HG02623 (cell line): ENCODE measurements at regions not wholly inside any gene's neighbourhood (a gene's known extent, or its start where the extent isn't known, plus 50 kb on each side); places are given as distances from the start of the nearest gene placed in this dataset.

ENCODE experiments used
- ATAC-seq: cut with Tn5 transposase; IDR thresholded peaks from one replicate; pipeline ENCODE4 v1.9.1; 2021; ENCODE audit warnings: moderate library complexity; ENCODE audit not compliant: unreplicated experiment

DNA sequence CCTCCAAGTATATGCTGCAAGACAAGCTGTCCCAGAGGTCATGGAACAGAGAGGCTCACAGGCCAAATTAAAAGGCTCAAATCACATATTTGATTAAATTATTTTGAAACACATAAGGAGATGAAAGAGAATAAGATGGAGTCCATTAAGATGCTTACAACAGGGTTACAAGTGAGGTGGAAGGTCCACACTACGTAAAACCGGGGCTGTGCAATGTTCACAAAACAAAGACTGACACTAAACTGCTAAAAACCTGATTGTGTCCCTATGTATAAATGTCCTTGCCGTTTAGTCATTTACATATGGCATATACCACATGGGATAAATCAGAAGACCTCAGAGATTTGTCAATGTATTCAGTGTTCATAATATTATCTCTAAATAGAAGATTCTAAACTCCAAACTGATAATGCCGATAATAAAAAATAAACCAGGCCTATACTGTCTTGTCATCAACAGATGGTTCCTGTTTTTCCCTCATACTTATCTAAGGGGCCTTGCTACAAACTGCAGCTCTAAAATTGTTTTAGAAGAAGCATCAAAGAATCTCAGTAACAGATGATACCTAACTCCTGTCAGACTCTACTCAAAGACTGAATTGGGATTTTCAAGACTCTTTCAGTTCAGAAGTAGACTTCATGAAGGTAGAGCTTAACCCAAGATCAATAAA lies 51.8 kb upstream of the RIPOR2 start:
- no peak for ATAC-seq

DNA sequence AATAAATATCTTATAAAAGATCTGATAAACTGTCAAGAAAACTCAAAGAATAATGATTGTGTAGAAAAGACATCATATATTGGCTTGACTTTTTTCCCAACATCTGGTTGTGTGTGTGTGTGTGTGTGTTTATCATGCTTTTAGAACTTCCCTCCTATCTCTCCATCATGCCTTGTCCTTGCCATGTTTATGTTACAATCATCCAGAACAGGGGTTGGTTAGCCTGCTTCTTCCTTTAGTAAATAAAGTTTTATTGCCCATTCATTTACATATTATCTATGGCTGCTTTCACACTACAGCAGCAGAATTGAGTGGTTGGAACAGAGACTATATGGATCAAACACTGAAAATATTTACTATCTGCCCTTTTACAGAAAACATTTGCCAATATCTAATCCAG lies 52.8 kb upstream of the RIPOR2 start:
- no peak for ATAC-seq

DNA sequence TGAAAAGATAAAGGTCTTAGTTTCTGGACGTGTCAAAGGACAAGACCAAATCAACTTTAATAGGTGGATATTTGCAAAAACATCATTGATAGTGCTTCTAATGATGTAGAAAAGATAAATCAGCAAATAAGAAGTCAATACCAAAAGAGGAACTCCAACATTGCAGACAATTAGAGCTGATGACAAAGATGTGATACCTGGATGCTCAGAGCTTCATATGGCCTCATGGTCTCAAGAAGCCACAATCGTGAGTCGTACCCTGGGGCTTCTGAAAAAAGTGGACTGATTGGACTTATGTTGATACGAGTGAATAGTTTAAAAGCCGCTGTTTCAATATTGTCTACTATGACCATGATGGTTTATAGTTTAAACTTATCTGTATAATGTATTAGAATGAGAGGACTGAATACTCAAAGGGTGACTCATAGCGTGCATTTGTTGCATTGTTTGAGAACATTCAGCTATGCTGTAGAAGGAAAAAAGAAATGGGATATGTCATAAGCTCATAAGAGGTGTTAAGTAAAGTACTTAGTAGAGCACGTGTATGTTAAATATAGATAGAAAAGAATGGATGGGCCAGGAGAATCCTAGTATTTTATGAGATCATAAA lies 54.6 kb upstream of the RIPOR2 start:
- no peak for ATAC-seq

DNA sequence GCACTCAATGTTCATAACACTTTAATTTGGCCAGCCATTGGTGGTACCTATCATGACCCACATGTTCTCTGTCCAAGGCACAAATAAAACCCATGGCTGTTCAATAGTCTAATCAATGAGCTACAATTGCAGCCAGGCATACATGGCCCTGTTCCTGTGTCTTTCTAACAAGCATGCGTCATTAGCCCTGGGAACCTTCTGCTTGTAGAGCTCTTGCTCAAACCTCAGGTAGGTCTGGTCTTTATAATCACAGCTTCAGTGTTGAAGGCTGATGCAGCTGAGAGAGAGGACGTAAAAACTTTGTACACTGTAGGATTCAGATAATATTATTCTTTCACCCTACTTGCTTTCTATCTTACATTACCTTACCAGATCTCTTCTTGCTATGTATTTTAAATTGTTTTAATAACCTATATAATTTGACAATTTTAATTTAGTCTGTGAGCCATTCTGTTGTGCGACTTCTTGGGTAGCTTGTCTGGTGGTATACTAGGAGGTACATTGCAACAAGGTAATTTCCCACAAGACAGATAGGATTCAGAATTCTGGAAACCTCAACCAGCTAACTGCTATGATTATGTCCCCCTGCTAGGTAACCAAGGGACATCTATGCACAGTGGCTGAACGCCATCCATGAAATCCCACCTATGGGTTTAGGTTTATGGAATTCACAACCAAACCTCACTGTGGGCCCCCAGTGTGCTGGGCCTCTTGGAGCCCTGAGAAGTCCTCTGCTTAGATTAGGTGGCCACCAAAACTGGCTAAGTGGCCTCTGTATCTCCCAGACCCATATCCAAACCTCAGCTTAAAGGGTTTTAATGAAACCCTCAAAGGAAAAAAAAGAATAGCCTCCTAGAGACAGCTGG lies 55.4 kb upstream of the RIPOR2 start:
- peak; percentile 13 for ATAC-seq

DNA sequence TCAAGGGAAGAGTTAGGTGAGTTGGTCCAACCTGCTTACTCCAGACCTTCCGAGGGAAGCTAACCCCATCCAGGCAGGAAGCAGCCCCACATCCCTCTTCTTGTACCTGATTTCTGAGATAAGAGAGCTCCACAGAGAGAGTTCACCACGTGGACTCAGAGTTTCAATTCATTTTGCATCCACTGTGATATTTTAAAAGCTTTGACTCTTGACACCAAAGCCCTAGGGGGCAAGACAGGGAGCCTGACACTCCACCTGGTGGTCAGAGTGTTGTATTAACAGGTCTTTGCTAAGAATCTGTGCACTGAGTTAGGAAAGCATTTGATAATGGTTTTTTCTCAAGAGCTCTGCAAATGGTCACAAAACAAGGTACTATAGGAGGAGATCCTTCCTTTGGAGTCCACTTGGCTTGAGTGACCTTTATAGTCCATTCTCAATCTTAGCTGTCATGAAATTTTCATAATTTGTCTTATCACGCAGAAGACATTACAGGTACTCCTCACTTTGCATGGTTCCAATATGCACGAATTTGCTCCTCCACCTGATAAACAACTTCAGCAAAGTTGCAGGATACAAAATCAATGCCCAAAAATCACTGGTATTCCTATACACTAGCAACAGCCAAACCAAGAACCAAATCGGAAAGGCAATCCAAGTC lies 56.2 kb upstream of the RIPOR2 start:
- peak; percentile 85 for ATAC-seq

DNA sequence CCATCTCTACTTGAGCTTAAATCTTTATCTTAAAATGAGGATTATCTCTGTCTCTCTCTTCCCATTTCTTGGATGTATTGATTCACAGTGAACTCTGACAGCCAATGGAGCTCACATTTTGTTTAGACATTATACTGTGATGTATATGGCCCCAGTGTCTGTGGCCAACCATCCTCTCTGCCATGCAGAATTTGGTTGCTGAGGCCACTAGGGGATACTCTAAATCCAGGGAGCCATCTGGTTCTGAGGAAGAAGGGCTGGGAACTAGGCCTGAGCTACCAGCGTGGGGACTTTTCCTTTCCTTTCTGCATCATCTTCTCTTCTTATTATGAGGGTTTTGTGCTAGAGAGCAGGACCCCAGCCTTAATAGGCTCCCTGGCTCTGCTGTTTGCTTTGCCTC lies 59.1 kb upstream of the RIPOR2 start:
- no peak for ATAC-seq

DNA sequence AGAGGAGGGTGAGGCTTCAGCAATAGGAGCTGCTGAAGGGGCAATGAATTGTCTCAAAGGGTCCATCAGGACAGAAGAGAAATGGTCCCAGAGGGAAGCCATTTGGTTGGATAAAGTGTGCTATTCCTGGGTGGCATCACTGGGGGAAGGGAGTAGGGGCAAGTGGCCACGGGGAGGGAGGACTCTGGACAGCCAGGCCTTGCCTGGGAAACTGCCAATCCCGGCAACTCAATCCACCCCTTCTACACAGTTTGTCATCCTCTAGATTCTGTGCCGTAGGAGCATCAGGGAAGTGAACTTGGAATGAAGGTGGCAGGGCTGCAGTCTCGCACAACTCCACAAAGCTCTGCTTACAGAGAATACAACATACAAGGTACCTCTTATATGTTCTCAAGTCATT lies 59.5 kb upstream of the RIPOR2 start:
- no peak for ATAC-seq

DNA sequence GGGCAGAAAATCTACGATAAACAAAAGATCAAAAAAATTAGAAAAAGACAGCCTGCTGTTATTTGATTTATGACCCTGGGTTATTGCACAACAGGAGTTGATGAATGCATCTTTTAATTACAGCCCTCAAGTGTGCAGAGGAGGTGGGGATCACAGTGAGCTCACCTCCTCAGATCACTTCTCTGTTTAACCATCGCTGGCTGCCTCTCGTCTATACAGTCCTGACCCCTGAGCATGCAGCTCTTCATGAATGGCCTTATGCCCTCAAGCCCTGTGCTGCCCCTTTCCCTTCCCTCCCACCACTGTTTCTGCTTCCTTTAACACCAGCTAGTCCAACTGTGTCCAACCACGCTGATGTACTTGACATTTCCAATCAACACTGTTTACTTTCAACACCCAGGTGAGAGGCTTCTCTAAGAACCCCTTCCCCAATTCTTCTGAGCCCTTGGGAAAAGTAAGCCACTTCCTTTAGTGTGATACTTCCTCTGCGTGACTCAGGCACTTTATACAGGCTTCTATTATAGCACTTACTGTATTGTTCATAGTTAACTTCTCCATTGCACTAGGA lies 60.6 kb upstream of the RIPOR2 start:
- no peak for ATAC-seq

DNA sequence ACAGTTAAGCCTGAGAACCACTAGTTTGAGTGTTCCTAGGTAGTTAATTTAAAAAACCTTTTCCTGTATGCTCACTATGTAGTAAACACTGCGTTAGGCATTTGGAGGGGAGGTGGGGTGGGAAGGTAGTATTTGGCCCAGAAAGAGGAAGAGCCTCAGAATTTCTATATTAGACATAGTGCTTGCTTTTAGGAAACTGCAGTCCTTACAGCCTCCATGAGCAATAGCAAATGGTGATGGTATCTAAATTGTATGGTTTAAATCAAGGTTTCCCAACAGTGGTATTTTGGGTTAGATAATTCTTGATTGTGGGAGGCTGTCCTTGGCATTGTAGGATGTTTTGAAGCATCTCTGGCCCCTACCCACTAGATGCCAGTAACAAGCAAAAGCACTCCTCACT lies 61.5 kb upstream of the RIPOR2 start:
- no peak for ATAC-seq

DNA sequence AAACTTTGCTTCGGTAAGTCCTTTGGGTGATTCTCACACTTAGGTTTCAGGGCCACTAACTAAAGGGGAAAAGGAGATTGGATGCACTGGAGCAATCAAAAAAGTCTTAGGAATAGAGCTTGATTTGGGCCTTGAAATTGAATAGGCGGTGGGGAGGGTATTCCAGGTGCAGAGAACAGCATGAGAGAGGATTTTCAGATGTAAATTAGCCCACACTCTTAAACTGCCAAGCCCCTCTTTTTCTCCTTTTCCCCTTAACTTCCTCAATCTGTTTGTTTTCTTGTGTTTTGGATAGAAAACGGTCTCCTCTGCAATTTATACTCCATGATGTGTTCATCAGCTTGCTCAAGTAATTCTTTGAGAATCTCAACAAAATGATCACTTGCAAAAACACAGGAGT lies 62.1 kb upstream of the RIPOR2 start:
- no peak for ATAC-seq

DNA sequence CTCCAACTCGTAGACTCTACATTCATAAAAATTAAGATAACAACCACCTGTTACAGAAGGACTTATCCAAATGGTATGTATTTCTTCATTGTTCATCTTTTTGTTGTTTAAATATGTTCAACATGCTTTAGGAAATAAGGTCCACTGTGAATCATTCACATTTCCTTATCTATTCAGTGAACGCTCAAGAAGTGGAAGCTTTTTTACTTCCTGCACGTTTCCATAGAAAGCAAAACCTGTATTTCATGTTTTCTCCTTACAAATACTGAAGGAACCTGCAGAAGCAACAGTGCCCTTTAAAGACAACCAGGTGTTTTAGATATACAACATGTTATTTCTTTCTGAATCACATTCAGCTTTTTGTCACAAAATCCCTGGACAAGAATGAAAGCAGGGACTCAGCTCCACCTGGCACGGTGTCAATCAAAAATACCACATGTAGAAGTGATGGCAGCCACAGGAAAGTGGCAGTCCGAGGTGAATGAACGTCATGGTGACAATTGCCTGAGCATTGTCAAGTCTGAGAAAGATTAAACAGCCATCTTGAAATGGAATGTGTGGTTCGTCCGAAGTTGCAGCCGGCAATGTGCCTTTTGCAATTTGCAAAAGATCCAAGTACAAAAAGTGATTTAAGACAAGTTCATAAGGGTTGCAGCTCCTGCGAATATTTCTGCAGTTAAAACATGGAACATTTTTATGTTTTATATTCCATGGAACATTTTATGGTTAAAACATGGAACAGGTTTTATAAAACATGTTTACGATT lies 66.7 kb upstream of the RIPOR2 start:
- no peak for ATAC-seq

DNA sequence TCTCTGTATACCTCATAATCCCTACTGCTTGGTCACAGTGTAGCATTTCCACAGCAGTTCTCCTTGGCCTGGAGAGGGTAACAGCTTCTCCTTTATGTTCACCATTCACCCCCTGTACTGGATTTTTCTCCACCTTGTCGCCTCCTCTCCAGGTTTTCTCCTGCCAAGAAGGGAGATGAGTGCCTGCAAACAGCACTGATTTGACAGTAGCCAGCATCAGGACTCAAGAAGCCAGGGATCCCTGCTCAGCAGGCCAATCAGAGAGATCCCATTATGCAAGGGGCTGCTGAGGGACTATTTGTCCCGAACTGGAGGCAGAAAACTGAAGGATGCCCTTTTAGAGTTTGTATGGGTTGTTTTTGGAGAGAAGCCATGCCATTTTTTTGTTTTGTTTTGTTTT lies 68.6 kb upstream of the RIPOR2 start:
- no peak for ATAC-seq

DNA sequence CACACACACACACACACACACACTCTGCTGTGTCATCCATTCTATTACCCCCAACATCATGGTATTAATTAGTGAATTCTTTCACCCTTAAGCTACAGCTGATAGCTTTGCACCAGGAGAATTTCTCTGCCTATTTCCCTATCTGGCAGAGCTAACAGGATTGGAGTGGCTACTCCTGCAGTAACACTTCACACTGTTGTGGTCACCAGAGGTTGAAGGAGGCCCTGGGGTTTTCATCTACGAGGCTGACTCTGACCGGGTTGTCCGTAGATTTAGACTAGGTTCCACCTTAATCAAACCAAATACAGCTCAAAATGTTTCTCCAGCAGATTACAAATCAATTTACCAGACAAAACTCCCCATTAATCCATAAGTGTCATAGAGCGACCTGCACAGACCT lies 69.2 kb upstream of the RIPOR2 start:
- ATAC-seq: no peak

DNA sequence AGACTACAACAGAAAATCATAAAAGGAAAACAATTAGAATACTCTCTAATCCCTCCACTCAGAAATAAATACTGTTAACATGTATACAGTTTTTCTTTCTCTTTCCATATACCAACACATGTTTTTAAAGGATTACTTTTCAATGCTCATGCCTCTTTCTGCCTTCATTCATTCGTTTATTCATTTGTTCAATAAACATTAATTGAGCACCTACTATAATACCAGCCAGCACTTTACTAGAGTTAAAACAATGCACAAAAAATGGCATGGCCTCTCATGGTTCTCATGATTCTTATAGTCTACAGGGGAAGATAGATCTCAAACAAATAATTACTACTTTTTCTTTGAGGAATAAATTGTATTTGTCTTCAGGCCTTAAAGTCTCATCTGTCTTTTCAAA lies 70.3 kb upstream of the RIPOR2 start:
- ATAC-seq: no peak

DNA sequence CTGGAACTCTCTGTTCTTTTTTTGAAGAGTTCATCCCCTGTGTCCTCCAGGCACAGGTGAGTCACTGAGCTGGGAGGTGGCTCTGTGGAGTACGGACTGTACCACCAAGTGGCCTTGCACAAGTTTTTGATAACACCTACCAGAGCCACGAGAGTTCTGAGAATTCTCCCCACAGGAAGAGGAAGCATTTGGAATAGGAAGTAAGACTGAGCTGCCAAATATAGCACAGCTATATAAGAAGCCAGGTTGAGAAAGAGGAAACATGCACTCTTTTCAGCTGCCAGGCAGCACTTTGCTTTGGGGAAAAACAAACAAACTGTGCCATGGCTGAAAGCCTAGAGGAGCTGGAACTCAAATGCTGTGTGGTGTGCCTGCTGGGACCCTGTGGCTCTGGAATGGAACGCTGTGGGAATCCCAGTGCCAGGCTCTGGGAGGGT lies 70.8 kb upstream of the RIPOR2 start:
- ATAC-seq: no peak

DNA sequence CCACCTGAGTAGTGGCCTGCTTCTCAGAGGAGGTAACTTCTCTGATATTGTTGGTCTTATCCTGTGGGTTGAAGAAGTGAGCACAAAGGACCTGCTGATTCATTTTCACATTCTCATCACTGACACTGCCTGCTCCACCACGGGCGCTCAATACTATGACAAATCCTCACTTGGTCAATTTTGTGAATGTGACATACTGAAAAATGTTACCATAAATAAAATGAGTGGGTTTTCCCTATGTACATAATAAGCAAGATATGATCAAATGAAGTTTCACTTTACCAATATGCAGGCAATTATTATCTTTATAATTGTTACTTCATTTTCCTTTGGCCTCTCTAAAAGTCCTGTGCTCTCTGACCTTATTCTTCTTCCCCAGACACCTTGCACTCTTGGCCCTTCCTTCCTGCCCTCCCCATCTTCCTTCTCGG lies 71.5 kb upstream of the RIPOR2 start:
- ATAC-seq: peak; percentile 66

DNA sequence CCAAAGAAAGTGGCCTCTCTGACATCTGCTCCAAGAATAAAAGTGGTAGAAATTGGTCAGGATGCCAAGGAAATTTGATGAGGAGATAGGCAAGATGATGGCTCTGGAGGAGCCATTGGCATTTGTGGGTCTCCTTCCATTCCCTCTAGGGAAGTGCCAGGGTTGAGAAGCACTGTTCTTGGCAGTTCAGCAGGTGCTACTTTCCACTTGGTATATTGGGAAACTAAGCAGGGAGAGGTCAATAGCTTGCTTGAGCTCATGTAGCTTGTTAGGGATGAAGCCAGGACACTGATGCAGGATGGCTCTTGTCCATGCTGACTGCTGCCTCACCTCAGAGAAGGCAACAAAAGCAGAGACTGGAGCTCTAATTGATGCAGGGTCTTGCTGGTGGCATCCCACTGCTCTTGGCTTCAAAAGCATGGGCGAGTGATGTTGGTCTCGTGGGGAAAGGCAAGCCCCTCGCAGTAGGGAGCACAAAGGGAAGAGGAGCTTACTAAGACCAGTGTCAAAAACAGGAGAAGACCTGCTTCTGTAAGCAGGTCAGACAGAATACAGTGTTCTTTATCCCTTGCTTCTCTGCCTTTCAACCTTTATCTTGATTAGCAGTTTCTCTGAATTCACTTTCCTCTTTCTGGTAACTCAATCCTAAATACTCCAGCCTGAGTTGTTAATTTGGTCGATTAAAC lies 73.1 kb upstream of the RIPOR2 start:
- ATAC-seq: no peak

DNA sequence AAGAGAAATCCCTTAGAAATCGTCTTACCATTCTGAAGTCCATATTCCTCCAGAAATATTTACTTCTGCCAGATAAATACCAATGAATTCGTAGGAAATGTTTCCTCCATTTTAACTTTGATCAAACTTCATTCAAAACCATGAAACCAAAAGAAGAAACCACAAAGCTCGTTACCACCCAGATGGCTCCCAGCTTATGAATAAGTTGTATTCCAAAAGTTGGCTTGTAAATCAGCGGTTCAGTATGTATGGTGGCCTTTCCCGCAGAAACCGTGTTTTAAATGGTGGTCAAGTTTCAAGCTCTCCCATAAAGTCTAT lies 73.6 kb upstream of the RIPOR2 start:
- no peak for ATAC-seq

DNA sequence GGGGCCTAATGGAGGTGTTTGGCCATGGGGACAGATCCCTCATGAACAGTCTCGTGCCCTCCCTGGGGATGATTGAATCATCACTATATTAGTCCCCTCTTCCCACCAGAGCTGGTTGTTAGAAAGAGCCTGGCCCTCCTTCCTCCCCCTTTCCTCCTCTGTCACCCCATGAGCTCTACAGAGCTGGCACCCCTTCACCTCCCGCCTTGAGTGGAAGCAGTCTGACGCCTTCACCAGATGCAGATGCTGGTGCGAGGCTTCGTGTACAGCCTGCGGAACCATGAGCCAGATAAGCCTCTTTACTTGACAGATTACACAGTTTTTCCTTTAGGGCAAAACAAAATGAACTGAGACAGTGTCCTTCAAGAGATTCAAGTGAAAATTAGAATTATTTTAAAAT lies 74.4 kb upstream of the RIPOR2 start:
- ATAC-seq: no peak
